H1 (cell line): ENCODE measurements at regions not wholly inside any gene's neighbourhood (a gene's known extent, or its start where the extent isn't known, plus 50 kb on each side); places are given as distances from the start of the nearest gene placed in this dataset.

Experiments
- CTCF ChIA-PET: fragments of 300-600 bp; sonication (Branson Sonifier 250); formaldehyde crosslinking; loops from one replicate; lab custom pipeline; 2021; ENCODE audit not compliant: partially characterized antibody; lab: Charles Lee
- POLR2A ChIA-PET: fragments of 300-600 bp; sonication (Branson Sonifier 250); formaldehyde crosslinking; loops from one replicate; lab custom pipeline; 2021; ENCODE audit warnings: inconsistent platforms; ENCODE audit not compliant: partially characterized antibody; lab: Charles Lee
- DNase-seq, 2 experiments: peaks; one replicate each; pipeline versions ENCODE4 v3.0.0 to v3.0.0-alpha.2; 2010 to 2022; ENCODE audit warnings: low spot score in 2 of 2, low read depth in 1 of 2, mixed read lengths in 1 of 2
- FAIRE-seq: peaks from 2 replicates; lab custom pipeline; 2011; peaks lifted over from hg19 to GRCh38; lab: Jason Lieb, UNC
- H2AFZ ChIP-seq: 2 replicates; pipeline ENCODE4 v1.8.1; 2012; ENCODE audit warnings: low read length, inconsistent platforms
- H2AK5ac ChIP-seq: 2 replicates; pipeline ENCODE4 v1.6.1; 2013; ENCODE audit warnings: low read depth, low read length
- H2BK120ac ChIP-seq: replicated peaks from 2 replicates; pipeline ENCODE3; 2013; ENCODE audit warnings: low read depth, low read length, inconsistent platforms
- H2BK12ac ChIP-seq: 2 replicates; pipeline ENCODE4 v1.6.1; 2013; ENCODE audit warnings: low read depth, low read length
- H2BK15ac ChIP-seq: 2 replicates; pipeline ENCODE4 v1.6.1; 2013; ENCODE audit warnings: low read length
- H2BK20ac ChIP-seq: 2 replicates; pipeline ENCODE4 v1.6.1; 2013; ENCODE audit warnings: low read length
- H2BK5ac ChIP-seq: 2 replicates; pipeline ENCODE4 v1.6.1; 2013; ENCODE audit warnings: low read depth, low read length
- H3K14ac ChIP-seq: 2 replicates; pipeline ENCODE4 v1.6.1; 2013; ENCODE audit warnings: inconsistent platforms; ENCODE audit not compliant: insufficient read length
- H3K18ac ChIP-seq: 2 replicates; pipeline ENCODE4 v1.6.1; 2013; ENCODE audit warnings: low read length; ENCODE audit errors: extremely low read depth
- H3K23ac ChIP-seq: 2 replicates; pipeline ENCODE4 v1.6.1; 2013; ENCODE audit warnings: inconsistent platforms; ENCODE audit not compliant: insufficient read length
- H3K23me2 ChIP-seq: 2 replicates; pipeline ENCODE4 v1.6.1; 2013; ENCODE audit warnings: low read depth, low read length
- H3K27ac ChIP-seq: 2 replicates; pipeline ENCODE4 v1.6.1; 2011; ENCODE audit warnings: low read depth, low read length, inconsistent platforms
- H3K27me3 ChIP-seq, 4 experiments: replicated peaks in 1 of 4; 1 replicate in 1 of 4; 2 replicates in 3 of 4; pipeline versions ENCODE4 v1.6.1 to v1.8.1; 2011 to 2013; ENCODE audit warnings: low read length in 3 of 4, mild to moderate bottlenecking in 3 of 4, inconsistent platforms in 2 of 4, mixed read lengths in 2 of 4, moderate library complexity in 1 of 4; ENCODE audit not compliant: control insufficient read depth in 3 of 4, insufficient read depth in 3 of 4; ENCODE audit errors: extremely low read depth in 1 of 4
- H3K36me3 ChIP-seq, 4 experiments: 2 replicates each; pipeline versions ENCODE4 v1.6.1 to v1.8.1; 2011 to 2013; ENCODE audit warnings: mild to moderate bottlenecking in 4 of 4, low read length in 3 of 4, moderate library complexity in 2 of 4, control low read depth in 1 of 4, inconsistent platforms in 1 of 4; ENCODE audit not compliant: insufficient read depth in 4 of 4, control insufficient read depth in 2 of 4
- H3K4ac ChIP-seq: replicated peaks from 2 replicates; pipeline ENCODE3; 2013; ENCODE audit warnings: low read length, low read depth, mixed read lengths, inconsistent platforms; ENCODE audit not compliant: insufficient read length
- H3K4me1 ChIP-seq, 4 experiments: replicated peaks in 1 of 4; 1 replicate in 1 of 4; 2 replicates in 3 of 4; pipeline versions ENCODE4 v1.6.1 to v1.8.1; 2011 to 2013; ENCODE audit warnings: low read length in 3 of 4, inconsistent platforms in 2 of 4, mixed read lengths in 1 of 4; ENCODE audit not compliant: insufficient read depth in 4 of 4, control insufficient read depth in 3 of 4
- H3K4me2 ChIP-seq, 2 experiments: 2 replicates each; pipeline versions ENCODE4 v1.6.1 to v1.8.1; 2011 to 2013; ENCODE audit warnings: low read depth in 2 of 2, low read length in 2 of 2, control low read depth in 1 of 2, inconsistent platforms in 1 of 2, mild to moderate bottlenecking in 1 of 2; ENCODE audit not compliant: insufficient read depth in 1 of 2
- H3K4me3 ChIP-seq, 4 experiments: fragments of 200-600, 300-600 bp in 1 of 4; sonication (generic), shearing (Covaris generic), sonication (Bioruptor Twin) in 1 of 4; 2 replicates each; pipeline versions ENCODE4 v1.5.1 to v1.8.1; 2011 to 2016; ENCODE audit warnings: low read length in 4 of 4, low read depth in 3 of 4, control low read depth in 2 of 4, inconsistent platforms in 2 of 4, mild to moderate bottlenecking in 2 of 4, mixed read lengths in 1 of 4, moderate library complexity in 1 of 4; ENCODE audit not compliant: insufficient read depth in 2 of 4; ENCODE audit errors: extremely low read depth in 1 of 4
- H3K56ac ChIP-seq: replicated peaks from 2 replicates; pipeline ENCODE3; 2013; ENCODE audit warnings: low read depth, mild to moderate bottlenecking, mixed read lengths, low read length, inconsistent platforms; ENCODE audit not compliant: insufficient read length
- H3K79me1 ChIP-seq: 2 replicates; pipeline ENCODE4 v1.6.1; 2013; ENCODE audit warnings: low read depth, low read length, control low read depth
- H3K79me2 ChIP-seq, 2 experiments: 2 replicates each; pipeline versions ENCODE4 v1.6.1 to v1.8.1; 2012 to 2013; ENCODE audit warnings: low read length in 2 of 2, mild to moderate bottlenecking in 2 of 2, inconsistent platforms in 1 of 2; ENCODE audit not compliant: insufficient read depth in 2 of 2, control insufficient read depth in 1 of 2
- H3K9ac ChIP-seq, 4 experiments: replicated peaks in 1 of 4; 1 replicate in 1 of 4; 2 replicates in 3 of 4; pipeline versions ENCODE4 v1.6.1 to v1.8.1; 2011 to 2013; ENCODE audit warnings: low read depth in 3 of 4, low read length in 3 of 4, control low read depth in 2 of 4, mild to moderate bottlenecking in 2 of 4, moderate library complexity in 2 of 4, inconsistent platforms in 1 of 4; ENCODE audit errors: extremely low read depth in 1 of 4
- H3K9me3 ChIP-seq, 2 experiments: 2 replicates each; pipeline versions ENCODE4 v1.6.1 to v1.8.1; 2012 to 2013; ENCODE audit warnings: mild to moderate bottlenecking in 2 of 2, moderate library complexity in 2 of 2, control low read depth in 1 of 2, inconsistent platforms in 1 of 2, low read depth in 1 of 2, low read length in 1 of 2, mixed read lengths in 1 of 2; ENCODE audit not compliant: insufficient read depth in 2 of 2
- H4K20me1 ChIP-seq, 2 experiments: replicated peaks in 1 of 2; 2 replicates each; pipeline versions ENCODE3 to v1.8.1; 2011 to 2013; ENCODE audit warnings: inconsistent platforms in 2 of 2, low read length in 2 of 2, mild to moderate bottlenecking in 1 of 2; ENCODE audit not compliant: insufficient read depth in 2 of 2, control insufficient read depth in 1 of 2
- H4K5ac ChIP-seq: 2 replicates; pipeline ENCODE4 v1.6.1; 2013; ENCODE audit warnings: low read length, low read depth, mixed read lengths, inconsistent platforms; ENCODE audit not compliant: insufficient read length
- H4K8ac ChIP-seq: 2 replicates; pipeline ENCODE4 v1.8.0; 2013; ENCODE audit warnings: mild to moderate bottlenecking, moderate library complexity, low read length, inconsistent platforms; ENCODE audit not compliant: insufficient read depth; ENCODE audit errors: extremely low read depth
- H4K91ac ChIP-seq: replicated peaks from 2 replicates; pipeline ENCODE3; 2013; ENCODE audit warnings: low read length, mixed read lengths, inconsistent platforms; ENCODE audit not compliant: insufficient read length
- ASH2L ChIP-seq: fragments of 200-600, 300-600 bp; sonication (generic); IDR thresholded peaks from one replicate; pipeline ENCODE4 v1.7.1; 2017; ENCODE audit warnings: low read length
- BRCA1 ChIP-seq: IDR thresholded peaks from 2 replicates; pipeline ENCODE4 v1.6.1; 2012; ENCODE audit warnings: low read depth, low read length, improper control_type of control experiment
- CHD1 ChIP-seq: IDR thresholded peaks from 2 replicates; pipeline ENCODE4 v1.6.1; 2012; ENCODE audit warnings: low read depth, low read length, improper control_type of control experiment
- GTF2F1 ChIP-seq: IDR thresholded peaks from 2 replicates; pipeline ENCODE4 v1.6.1; 2012; ENCODE audit warnings: low read depth, low read length, improper control_type of control experiment, borderline replicate concordance
- HDAC6 ChIP-seq: IDR thresholded peaks from one replicate; pipeline ENCODE4 v1.7.1; 2012; ENCODE audit warnings: low read depth, mild to moderate bottlenecking, inconsistent platforms, low read length, moderate library complexity
- MAFK ChIP-seq: IDR thresholded peaks from 2 replicates; pipeline ENCODE4 v1.6.1; 2012; ENCODE audit warnings: low read depth, mild to moderate bottlenecking, improper control_type of control experiment, low read length
- NRF1 ChIP-seq: IDR thresholded peaks from 2 replicates; pipeline ENCODE4 v1.6.1; 2011; ENCODE audit warnings: mild to moderate bottlenecking, low read depth, low read length, improper control_type of control experiment
- PHF8 ChIP-seq: fragments of 200-600 bp; sonication (generic); conservative IDR thresholded peaks from 2 replicates; pipeline ENCODE4 v1.7.1; 2012; ENCODE audit warnings: low read depth, mild to moderate bottlenecking, inconsistent platforms, low read length, moderate library complexity
- POU5F1 ChIP-seq: IDR thresholded peaks from 2 replicates; pipeline ENCODE4 v1.6.1; 2011; ENCODE audit warnings: low read depth, mild to moderate bottlenecking, low read length, moderate library complexity
- RAD21 ChIP-seq, 2 experiments: IDR thresholded peaks in 1 of 2; conservative IDR thresholded peaks in 1 of 2; 2 replicates each; pipeline ENCODE4 v1.6.1; 2011; ENCODE audit warnings: low read depth in 2 of 2, low read length in 2 of 2, improper control_type of control experiment in 1 of 2, inconsistent platforms in 1 of 2, mild to moderate bottlenecking in 1 of 2, moderate library complexity in 1 of 2
- RFX5 ChIP-seq: IDR thresholded peaks from 2 replicates; pipeline ENCODE4 v1.6.1; 2011; ENCODE audit warnings: low read depth, low read length, improper control_type of control experiment, borderline replicate concordance
- SIN3A ChIP-seq, 2 experiments: IDR thresholded peaks in 1 of 2; conservative IDR thresholded peaks in 1 of 2; 2 replicates each; pipeline ENCODE4 v1.6.1; 2011 to 2012; ENCODE audit warnings: low read length in 2 of 2, improper control_type of control experiment in 1 of 2, low read depth in 1 of 2, mild to moderate bottlenecking in 1 of 2
- WGBS, 2 experiments: shearing (Covaris generic) in 1 of 2; methylation state at CpG; one replicate each; pipeline versions ENCODE4 v1.1.6 to v1.1.7; 2013 to 2015; ENCODE audit warnings: low lambda C conversion rate in 2 of 2, mixed read lengths in 2 of 2, inconsistent platforms in 1 of 2, low coverage in 1 of 2, missing lambda C conversion rate in 1 of 2; ENCODE audit not compliant: insufficient replicate concordance in 2 of 2, insufficient coverage in 1 of 2, insufficient read length in 1 of 2; ENCODE audit errors: extremely low coverage in 1 of 2, missing lambda C conversion rate in 1 of 2; 5-methylcytosine and 5-hydroxymethylcytosine counted together
- TF ChIP-seq, protein P1 (sequence below): IDR thresholded peaks from 2 replicates; pipeline ENCODE4 v1.6.1; 2012; ENCODE audit warnings: inconsistent platforms

DNA sequence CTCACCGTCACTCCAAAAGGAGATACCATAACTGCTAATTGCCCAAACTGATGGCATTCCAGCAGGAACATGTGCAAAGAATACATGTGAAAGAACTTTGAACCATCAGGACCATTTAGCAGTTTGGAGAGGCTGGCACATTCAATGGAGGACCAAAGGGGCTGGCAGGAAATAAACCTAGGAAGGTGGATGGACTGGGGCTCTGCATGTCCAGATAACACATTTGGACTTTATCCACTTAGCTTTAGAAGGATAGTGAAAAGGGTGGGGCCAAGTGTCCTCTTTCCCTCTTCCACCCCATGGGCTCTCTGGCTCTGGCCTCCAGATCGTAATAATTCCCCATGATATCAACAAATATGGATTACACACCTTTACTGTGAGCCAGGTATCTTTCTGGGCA is 58.8 kb upstream of the CALM2 start:
- Histone ChIP-seq H3K4me2 (no peak overlapping the region), H3K23me2 (no peaks in the 10 kb centered on the region), H2BK12ac (no peak overlapping the region), H3K9me3 (no peaks in the 10 kb centered on the region), H3K14ac (no peak overlapping the region), H4K8ac (no peak overlapping the region), H2BK20ac (no peak overlapping the region; the same call in 1 of the 2 replicates), H4K20me1 (no peaks in the 10 kb centered on the region), H2AK5ac (no peak overlapping the region), H2AFZ (no peak overlapping the region), H2BK120ac (no peak overlapping the region), H2BK5ac (no peak overlapping the region), H3K4me3 (no peak overlapping the region), H4K91ac (peak overlapping the region; percentile 47), H3K56ac (no peak overlapping the region), H3K79me2 (no peaks in the 10 kb centered on the region), H3K79me1 (no peaks in the 10 kb centered on the region), H3K9ac (no peak overlapping the region), H3K18ac (no peak overlapping the region), H3K4me1 (peaks cover 6 to 24% (median 15%) of the 10 kb centered on the region in 4 experiments), H3K4ac (no peak overlapping the region), H3K27me3 (no peaks in the 10 kb centered on the region; a peak in 1 of 7 replicates), H4K5ac (no peak overlapping the region), H3K27ac (no peak overlapping the region), H2BK15ac (no peak overlapping the region), H3K36me3 (no peaks in the 10 kb centered on the region), H3K23ac (no peak overlapping the region)
- CTCF ChIA-PET, result no interaction called here
- DNase-seq, result no peak
- no peak for FAIRE-seq
- POLR2A ChIA-PET, result interaction anchor here (1.2 kb wide), 1 partner anchor 14 kb away, joined by 3 read pairs; no protein-coding TSS in a partner anchor
- TF ChIP-seq PHF8 (no peak), RFX5 (no peak), SIN3A (conservative IDR thresholded peaks at IDR 0.05 in 1 of 2, IDR thresholded peaks at IDR 0.05 in 1 of 2; ENCODE audit: low read depth in 1 of 2, low read length in 2 of 2) (no peak), GTF2F1 (no peak), ASH2L (no peak), CHD1 (no peak), RAD21 (IDR thresholded peaks at IDR 0.05 in 1 of 2, conservative IDR thresholded peaks at IDR 0.05 in 1 of 2; ENCODE audit: low read depth in 2 of 2, low read length in 2 of 2) (no peak), MAFK (no peak), HDAC6 (no peak), POU5F1 (no peak), BRCA1 (no peak), NRF1 (no peak)
- TF ChIP-seq, protein P1, sequence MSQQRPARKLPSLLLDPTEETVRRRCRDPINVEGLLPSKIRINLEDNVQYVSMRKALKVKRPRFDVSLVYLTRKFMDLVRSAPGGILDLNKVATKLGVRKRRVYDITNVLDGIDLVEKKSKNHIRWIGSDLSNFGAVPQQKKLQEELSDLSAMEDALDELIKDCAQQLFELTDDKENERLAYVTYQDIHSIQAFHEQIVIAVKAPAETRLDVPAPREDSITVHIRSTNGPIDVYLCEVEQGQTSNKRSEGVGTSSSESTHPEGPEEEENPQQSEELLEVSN, result no peak
- WGBS, 2 experiments, result 93% methylated on average over 2 of the region's 2 CpGs; no CpG with 5 or more reads in 1 of the 2 experiments
